ENCODE measurements at regions not wholly inside any gene's neighbourhood (a gene's known extent, or its start where the extent isn't known, plus 50 kb on each side); places are given as distances from the start of the nearest gene placed in this dataset.

DNA sequence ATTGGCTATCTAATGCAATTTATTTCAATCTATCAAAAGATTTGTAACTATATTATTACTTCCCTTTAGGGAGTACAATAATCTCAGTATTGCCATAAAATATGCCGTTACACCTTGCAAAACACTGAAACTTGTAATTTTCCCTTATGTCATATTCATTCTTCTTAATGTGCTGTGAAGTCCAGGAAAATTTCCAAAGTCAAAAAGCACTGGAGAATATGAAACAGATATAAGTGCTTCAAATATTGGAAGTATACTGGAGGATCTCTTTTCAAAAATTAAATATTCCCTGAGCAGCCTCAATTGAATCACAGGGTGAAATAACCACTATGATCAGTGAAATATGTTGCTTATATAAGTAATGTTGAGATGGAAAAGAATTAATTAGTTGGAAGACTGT lies 356.0 kb downstream of the PPP1R3A start:
- TF ChIP-seq JUN (IDR thresholded peaks at IDR 0.05): no peak
- TF ChIP-seq CTCF (IDR thresholded peaks at IDR 0.05): no peak
- no peak for TF ChIP-seq ESRRA (IDR thresholded peaks at IDR 0.05; ENCODE audit: borderline replicate concordance, low read length)

Measured in A549 (cell line).